ENCODE measurements at regions not wholly inside any gene's neighbourhood (a gene's known extent, or its start where the extent isn't known, plus 50 kb on each side); places are given as distances from the start of the nearest gene placed in this dataset.

DNA sequence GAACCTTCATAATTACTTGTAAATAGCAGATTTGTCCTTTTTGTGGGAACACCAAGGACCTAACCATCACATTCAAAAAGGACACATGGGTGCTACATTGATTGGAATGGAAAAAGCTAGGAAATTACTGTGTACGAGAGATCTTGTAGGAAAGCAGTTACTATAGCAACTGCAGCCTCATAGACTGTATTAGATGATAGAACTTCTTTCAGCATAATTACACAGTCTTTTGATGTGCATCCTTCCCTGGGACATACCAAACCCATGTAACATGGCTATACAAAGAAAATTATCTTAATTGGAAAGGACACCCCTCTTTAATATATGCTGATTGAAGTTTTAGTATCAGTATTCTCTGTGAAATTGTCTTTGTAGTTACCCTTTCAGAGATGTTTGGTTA, 130.7 kb upstream of the CTSO start:
- TF ChIP-seq, protein P1, sequence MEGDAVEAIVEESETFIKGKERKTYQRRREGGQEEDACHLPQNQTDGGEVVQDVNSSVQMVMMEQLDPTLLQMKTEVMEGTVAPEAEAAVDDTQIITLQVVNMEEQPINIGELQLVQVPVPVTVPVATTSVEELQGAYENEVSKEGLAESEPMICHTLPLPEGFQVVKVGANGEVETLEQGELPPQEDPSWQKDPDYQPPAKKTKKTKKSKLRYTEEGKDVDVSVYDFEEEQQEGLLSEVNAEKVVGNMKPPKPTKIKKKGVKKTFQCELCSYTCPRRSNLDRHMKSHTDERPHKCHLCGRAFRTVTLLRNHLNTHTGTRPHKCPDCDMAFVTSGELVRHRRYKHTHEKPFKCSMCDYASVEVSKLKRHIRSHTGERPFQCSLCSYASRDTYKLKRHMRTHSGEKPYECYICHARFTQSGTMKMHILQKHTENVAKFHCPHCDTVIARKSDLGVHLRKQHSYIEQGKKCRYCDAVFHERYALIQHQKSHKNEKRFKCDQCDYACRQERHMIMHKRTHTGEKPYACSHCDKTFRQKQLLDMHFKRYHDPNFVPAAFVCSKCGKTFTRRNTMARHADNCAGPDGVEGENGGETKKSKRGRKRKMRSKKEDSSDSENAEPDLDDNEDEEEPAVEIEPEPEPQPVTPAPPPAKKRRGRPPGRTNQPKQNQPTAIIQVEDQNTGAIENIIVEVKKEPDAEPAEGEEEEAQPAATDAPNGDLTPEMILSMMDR (IDR thresholded peaks at IDR 0.05; ENCODE audit: insufficient read depth, low read length, poor library complexity, severe bottlenecking) = no peak
- no peak for TF ChIP-seq EZH2phosphoT487 (conservative IDR thresholded peaks at IDR 0.05; ENCODE audit: low read length)
